Body of pancreas (tissue), 4 donors: ENCODE measurements at regions not wholly inside any gene's neighbourhood (a gene's known extent, or its start where the extent isn't known, plus 50 kb on each side); places are given as distances from the start of the nearest gene placed in this dataset.

ENCODE experiments used
- ATAC-seq: fragments of 150-250 bp; one replicate; pipeline ENCODE4 v1.9.1; 2016
- DNase-seq, 4 donors: peaks; one replicate each; pipeline ENCODE4 v3.0.0-alpha.2; 2019
- H3K27ac ChIP-seq, 4 donors: fragments of 200-600 bp; sonication (generic); 1 replicate in 3 of 4; 2 replicates in 1 of 4; pipeline versions ENCODE4 v1.5.1 to v1.6.1; 2016 to 2019; ENCODE audit warnings: mild to moderate bottlenecking in 1 of 4, mixed read lengths in 1 of 4, moderate library complexity in 1 of 4
- H3K27me3 ChIP-seq, 2 donors: fragments of 200-600 bp; sonication (generic); one replicate each; pipeline ENCODE4 v1.6.0; 2016; ENCODE audit warnings: mild to moderate bottlenecking in 1 of 2
- H3K36me3 ChIP-seq, 2 donors: fragments of 200-600 bp; sonication (generic); replicated peaks in 1 of 2; 2 replicates each; pipeline ENCODE4 v1.5.1; 2016; ENCODE audit warnings: low read depth in 2 of 2; ENCODE audit not compliant: insufficient read depth in 1 of 2
- H3K4me1 ChIP-seq: fragments of 200-600 bp; sonication (generic); one replicate; pipeline ENCODE4 v1.6.0; 2016
- H3K4me3 ChIP-seq, 2 donors: fragments of 200-600 bp; sonication (generic); 1 replicate in 1 of 2; 2 replicates in 1 of 2; pipeline ENCODE4 v1.5.1; 2016 to 2019
- H3K9me3 ChIP-seq, 3 donors: fragments of 200-600 bp; sonication (generic); 1 replicate in 2 of 3; 2 replicates in 1 of 3; pipeline ENCODE4 v1.5.1; 2016
- CTCF ChIP-seq, 7 experiments: fragments of 450-650 bp in 4 of 7; fragments of 200-600 bp in 3 of 7; sonication (generic) in 3 of 7; IDR thresholded peaks; one replicate each; pipeline ENCODE4 v1.5.1; 2016 to 2019; ENCODE audit warnings: antibody characterized with exemption in 7 of 7
- POLR2A ChIP-seq, 3 donors: fragments of 450-650 bp; IDR thresholded peaks; one replicate each; pipeline ENCODE4 v1.6.1; 2016; ENCODE audit warnings: antibody characterized with exemption in 3 of 3, mild to moderate bottlenecking in 2 of 3
- WGBS, 2 donors: methylation state at CpG; one replicate each; pipeline ENCODE4 v1.1.5; 2017; 5-methylcytosine and 5-hydroxymethylcytosine counted together
- intact Hi-C: fragments of 100-400 bp; cut with DNase I; formaldehyde crosslinking; loops from one replicate; pipeline ENCODE4 v1.15.1; 2023

GRCh38 chr11:32221476-32222032 is 130.7 kb downstream of the RCN1 start:
- intact Hi-C loops, result no loop called here
- 65 to 74% methylated on average over 14 of the region's 14 CpGs for WGBS, 2 donors
- Histone ChIP-seq H3K27me3 (no peaks in the 10 kb centered on the region), H3K9me3 (no peaks in the 10 kb centered on the region), H3K4me1 (no peaks in the 10 kb centered on the region), H3K27ac (no peak overlapping the region), H3K4me3 (no peak overlapping the region), H3K36me3 (no peaks in the 10 kb centered on the region)
- TF ChIP-seq CTCF (IDR thresholded peaks at IDR 0.05), result no peak
- no peak for TF ChIP-seq POLR2A (IDR thresholded peaks at IDR 0.05)
- DNase-seq (no peak), ATAC-seq (no peak)

- DNase-seq (no peak), ATAC-seq (no peak)
- Histone ChIP-seq H3K9me3 (no peaks in the 10 kb centered on the region), H3K4me3 (no peak overlapping the region), H3K27ac (no peak overlapping the region), H3K27me3 (no peaks in the 10 kb centered on the region), H3K36me3 (no peaks in the 10 kb centered on the region), H3K4me1 (no peaks in the 10 kb centered on the region)
- WGBS, 2 donors, result 64 to 72% methylated on average over 3 of the region's 3 CpGs
- TF ChIP-seq POLR2A (IDR thresholded peaks at IDR 0.05) (no peak), CTCF (IDR thresholded peaks at IDR 0.05) (no peak)
- intact Hi-C loops, result no loop called here
Observed at GRCh38 chr11:32224580-32224979, 133.7 kb downstream of the RCN1 start.

GRCh38 chr11:32225571-32226285 is 134.9 kb downstream of the RCN1 start:
- 63% methylated on average over 14 of the region's 14 CpGs for WGBS, 2 donors
- TF ChIP-seq POLR2A (IDR thresholded peaks at IDR 0.05) (no peak), CTCF (IDR thresholded peaks at IDR 0.05) (no peak)

GRCh38 chr11:32226480-32226879 is 135.6 kb downstream of the RCN1 start:
- Histone ChIP-seq H3K27ac (no peak overlapping the region), H3K9me3 (no peaks in the 10 kb centered on the region), H3K4me1 (no peaks in the 10 kb centered on the region), H3K36me3 (no peaks in the 10 kb centered on the region), H3K4me3 (no peak overlapping the region), H3K27me3 (no peaks in the 10 kb centered on the region)
- ATAC-seq (no peak), DNase-seq (no peak)
- TF ChIP-seq POLR2A (IDR thresholded peaks at IDR 0.05), result no peak
- TF ChIP-seq CTCF (IDR thresholded peaks at IDR 0.05), result no peak
- intact Hi-C loops, result no loop called here
- 61 to 67% methylated on average over 5 of the region's 5 CpGs for WGBS, 2 donors

More at GRCh38 chr11:32225571-32226285, 134.9 kb downstream of the RCN1 start:
- Histone ChIP-seq H3K4me3 (no peak overlapping the region), H3K36me3 (no peaks in the 10 kb centered on the region), H3K9me3 (no peaks in the 10 kb centered on the region), H3K27ac (no peak overlapping the region), H3K4me1 (no peaks in the 10 kb centered on the region), H3K27me3 (no peaks in the 10 kb centered on the region)
- DNase-seq (no peak), ATAC-seq (no peak)
- intact Hi-C loops, result no loop called here
